ENCODE measurements at regions not wholly inside any gene's neighbourhood (a gene's known extent, or its start where the extent isn't known, plus 50 kb on each side); places are given as distances from the start of the nearest gene placed in this dataset.

GRCh38 chr7:19533266-19533665 is 175.6 kb downstream of the POLR1F start:
- TF ChIP-seq, protein P1, sequence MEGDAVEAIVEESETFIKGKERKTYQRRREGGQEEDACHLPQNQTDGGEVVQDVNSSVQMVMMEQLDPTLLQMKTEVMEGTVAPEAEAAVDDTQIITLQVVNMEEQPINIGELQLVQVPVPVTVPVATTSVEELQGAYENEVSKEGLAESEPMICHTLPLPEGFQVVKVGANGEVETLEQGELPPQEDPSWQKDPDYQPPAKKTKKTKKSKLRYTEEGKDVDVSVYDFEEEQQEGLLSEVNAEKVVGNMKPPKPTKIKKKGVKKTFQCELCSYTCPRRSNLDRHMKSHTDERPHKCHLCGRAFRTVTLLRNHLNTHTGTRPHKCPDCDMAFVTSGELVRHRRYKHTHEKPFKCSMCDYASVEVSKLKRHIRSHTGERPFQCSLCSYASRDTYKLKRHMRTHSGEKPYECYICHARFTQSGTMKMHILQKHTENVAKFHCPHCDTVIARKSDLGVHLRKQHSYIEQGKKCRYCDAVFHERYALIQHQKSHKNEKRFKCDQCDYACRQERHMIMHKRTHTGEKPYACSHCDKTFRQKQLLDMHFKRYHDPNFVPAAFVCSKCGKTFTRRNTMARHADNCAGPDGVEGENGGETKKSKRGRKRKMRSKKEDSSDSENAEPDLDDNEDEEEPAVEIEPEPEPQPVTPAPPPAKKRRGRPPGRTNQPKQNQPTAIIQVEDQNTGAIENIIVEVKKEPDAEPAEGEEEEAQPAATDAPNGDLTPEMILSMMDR (IDR thresholded peaks at IDR 0.05): no peak
- no peak for TF ChIP-seq POLR2A (IDR thresholded peaks at IDR 0.05)

Measured in Peyer's patch (tissue), 4 donors.